Panc1 (cell line): ENCODE measurements at regions not wholly inside any gene's neighbourhood (a gene's known extent, or its start where the extent isn't known, plus 50 kb on each side); places are given as distances from the start of the nearest gene placed in this dataset.

Source experiments
- ATAC-seq: fragments of 200-7000 bp; cut with Tn5 transposase; 2 replicates; pipeline ENCODE4 v1.9.1; 2020; ENCODE audit warnings: mild to moderate bottlenecking, moderate library complexity
- BruUV-seq: library from RNA; stranded (reverse); fragments of 400-500 nt; replicated peaks from 2 replicates; lab custom pipeline; 2021; lab: Mats Ljungman, UMichigan
- CTCF ChIA-PET: fragments of 300-600 bp; sonication (Branson Sonifier 250); formaldehyde crosslinking; loops from one replicate; lab custom pipeline; 2022; ENCODE audit warnings: antibody characterized with exemption; lab: Charles Lee
- POLR2A ChIA-PET: fragments of 300-600 bp; sonication (Branson Sonifier 250); formaldehyde crosslinking; loops from one replicate; lab custom pipeline; 2022; ENCODE audit warnings: antibody characterized with exemption; lab: Charles Lee
- DNase-seq: peaks from one replicate; pipeline ENCODE4 v3.0.0-alpha.2; 2010; ENCODE audit warnings: low read depth, low spot score
- H3K27ac ChIP-seq: 2 replicates; pipeline ENCODE4 v1.5.1; 2011; ENCODE audit warnings: mild to moderate bottlenecking, low read length, inconsistent platforms
- H3K27me3 ChIP-seq: fragments of 200-500 bp; sonication (Bioruptor generic); 2 replicates; pipeline ENCODE4 v1.6.0; 2014; ENCODE audit warnings: low read length, inconsistent platforms; ENCODE audit not compliant: control insufficient read depth, insufficient read depth
- H3K36me3 ChIP-seq: fragments of 200-500 bp; sonication (Bioruptor generic); 2 replicates; pipeline ENCODE4 v1.5.1; 2014; ENCODE audit warnings: inconsistent platforms, mild to moderate bottlenecking, low read length, moderate library complexity; ENCODE audit not compliant: control insufficient read depth, insufficient read depth
- H3K4me1 ChIP-seq: 2 replicates; pipeline ENCODE4 v1.5.1; 2011; ENCODE audit warnings: inconsistent platforms, mild to moderate bottlenecking, low read length, moderate library complexity; ENCODE audit not compliant: control insufficient read depth, insufficient read depth
- H3K4me3 ChIP-seq, 2 experiments: 2 replicates each; pipeline ENCODE4 v1.5.1; 2011 to 2012; ENCODE audit warnings: low read depth in 2 of 2, low read length in 2 of 2, mild to moderate bottlenecking in 2 of 2, inconsistent platforms in 1 of 2, moderate library complexity in 1 of 2
- H3K9me3 ChIP-seq: fragments of 200-500 bp; sonication (Bioruptor generic); 2 replicates; pipeline ENCODE4 v1.5.1; 2014; ENCODE audit warnings: low read depth, mild to moderate bottlenecking, inconsistent platforms, low read length, moderate library complexity; ENCODE audit not compliant: control insufficient read depth, insufficient read depth
- CTCF ChIP-seq: fragments of 450-650 bp; IDR thresholded peaks from 2 replicates; pipeline ENCODE4 v1.5.1; 2017; ENCODE audit warnings: mild to moderate bottlenecking
- POLR2AphosphoS5 ChIP-seq: IDR thresholded peaks from 2 replicates; pipeline ENCODE4 v1.6.1; 2012; ENCODE audit warnings: mild to moderate bottlenecking, low read depth, low read length, moderate library complexity
- REST ChIP-seq, 2 experiments: IDR thresholded peaks; 2 replicates each; pipeline ENCODE4 v1.6.1; 2011 to 2012; ENCODE audit warnings: low read depth in 2 of 2, control low read depth in 1 of 2, low read length in 1 of 2, mild to moderate bottlenecking in 1 of 2, moderate library complexity in 1 of 2; ENCODE audit not compliant: insufficient read depth in 1 of 2
- SIN3A ChIP-seq: IDR thresholded peaks from 2 replicates; pipeline ENCODE4 v1.6.1; 2012; ENCODE audit warnings: low read depth, mild to moderate bottlenecking, low read length, moderate library complexity, borderline replicate concordance; ENCODE audit not compliant: insufficient read depth
- TCF7L2 ChIP-seq: IDR thresholded peaks from 2 replicates; pipeline ENCODE4 v1.6.1; 2011; ENCODE audit warnings: mild to moderate bottlenecking, low read depth, low read length, inconsistent platforms
- in situ Hi-C: cut with HindIII; loops from 2 replicates; pipeline ENCODE4 v1.10.0; 2016; ENCODE audit warnings: low sequenced_read_pairs, low pct_unique_long_range_greater_than_20kb
- intact Hi-C: fragments of 100-400 bp; cut with micrococcal nuclease; formaldehyde crosslinking; loops from one replicate; pipeline ENCODE4 v1.10.0; 2022; ENCODE audit not compliant: unreplicated experiment

- intact Hi-C loops = no loop called here
- Histone ChIP-seq H3K4me1 (no peaks in the 10 kb centered on the region), H3K36me3 (no peaks in the 10 kb centered on the region), H3K27me3 (no peaks in the 10 kb centered on the region), H3K9me3 (no peaks in the 10 kb centered on the region), H3K27ac (no peak overlapping the region), H3K4me3 (no peak overlapping the region)
- ATAC-seq (no peak), DNase-seq (no peak)
- no TSS peak for BruUV-seq
- TF ChIP-seq POLR2AphosphoS5 = no peak
- no peak for TF ChIP-seq SIN3A
- in situ Hi-C loops = no loop called here
- ChIA-PET POLR2A (no interaction called here), CTCF (no interaction called here)
Observed at GRCh38 chr20:40085513-40085912, 603.5 kb downstream of the MAFB start.

- intact Hi-C loops = no loop called here
- no peak overlapping the region for H3K27ac ChIP-seq
- no peaks in the 10 kb centered on the region for H3K36me3 ChIP-seq
- ChIA-PET CTCF (no interaction called here), POLR2A (no interaction called here)
- no peaks in the 10 kb centered on the region for H3K4me1 ChIP-seq
- H3K4me3 ChIP-seq = no peak overlapping the region
- in situ Hi-C loops = no loop called here
- DNase-seq = no peak
- no TSS peak for BruUV-seq
- H3K27me3 ChIP-seq = no peaks in the 10 kb centered on the region
- TF ChIP-seq POLR2AphosphoS5 = no peak
- TF ChIP-seq TCF7L2 = no peak
- no peaks in the 10 kb centered on the region for H3K9me3 ChIP-seq
- ATAC-seq = no peak
Observed at GRCh38 chr20:40082436-40082835, 606.6 kb downstream of the MAFB start.

- DNase-seq (no peak), ATAC-seq (no peak)
- intact Hi-C loops (no loop called here), in situ Hi-C loops (no loop called here)
- no peak for TF ChIP-seq POLR2AphosphoS5
- no peak for TF ChIP-seq SIN3A
- no peak for TF ChIP-seq REST (IDR thresholded peaks at IDR 0.05; ENCODE audit: insufficient read depth in 1 of 2, low read depth in 2 of 2, low read length in 1 of 2)
- TF ChIP-seq TCF7L2 = no peak
- TF ChIP-seq CTCF = no peak
- ChIA-PET POLR2A (no interaction called here), CTCF (no interaction called here)
- no peak overlapping the region for H3K4me3 ChIP-seq
- H3K9me3 ChIP-seq = no peaks in the 10 kb centered on the region
- H3K27ac ChIP-seq = no peak overlapping the region
- H3K27me3 ChIP-seq = no peaks in the 10 kb centered on the region
- no peaks in the 10 kb centered on the region for H3K4me1 ChIP-seq
- no TSS peak for BruUV-seq
- H3K36me3 ChIP-seq = no peaks in the 10 kb centered on the region
Observed at GRCh38 chr20:40081653-40082052, 607.4 kb downstream of the MAFB start.
